GM21526 (cell line): ENCODE measurements at regions not wholly inside any gene's neighbourhood (a gene's known extent, or its start where the extent isn't known, plus 50 kb on each side); places are given as distances from the start of the nearest gene placed in this dataset.

Experiments used
- ATAC-seq: cut with Tn5 transposase; IDR thresholded peaks from one replicate; pipeline ENCODE4 v1.9.1; 2021; ENCODE audit warnings: moderate library complexity; ENCODE audit not compliant: unreplicated experiment, low FRiP score

GRCh38 chr17:74089869-74090464 lies 113.5 kb upstream of the RPL38 start:
- no peak for ATAC-seq

GRCh38 chr17:74094651-74095050 lies 108.8 kb upstream of the RPL38 start:
- no peak for ATAC-seq

GRCh38 chr17:74096456-74096855 lies 107.0 kb upstream of the RPL38 start:
- ATAC-seq, result no peak

GRCh38 chr17:74097450-74098135 lies 105.9 kb upstream of the RPL38 start:
- no peak for ATAC-seq

GRCh38 chr17:74098136-74099024 lies 105.1 kb upstream of the RPL38 start:
- ATAC-seq, result no peak

GRCh38 chr17:74099442-74100340 lies 103.8 kb upstream of the RPL38 start:
- ATAC-seq, result no peak

GRCh38 chr17:74104921-74105320 lies 98.6 kb upstream of the RPL38 start:
- no peak for ATAC-seq

- no peak for ATAC-seq
Observed at GRCh38 chr17:74107107-74107506, 96.4 kb upstream of the RPL38 start.

GRCh38 chr17:74108126-74108705 lies 95.3 kb upstream of the RPL38 start:
- ATAC-seq, result no peak

GRCh38 chr17:74110467-74110866 lies 93.0 kb upstream of the RPL38 start:
- ATAC-seq, result no peak

- no peak for ATAC-seq
Observed at GRCh38 chr17:74113326-74113725, 90.2 kb upstream of the RPL38 start.

- no peak for ATAC-seq
Observed at GRCh38 chr17:74113952-74114351, 89.5 kb upstream of the RPL38 start.

GRCh38 chr17:74114881-74115470 lies 88.5 kb upstream of the RPL38 start:
- no peak for ATAC-seq

GRCh38 chr17:74115586-74115985 lies 87.9 kb upstream of the RPL38 start:
- ATAC-seq, result no peak

GRCh38 chr17:74116087-74116717 lies 87.3 kb upstream of the RPL38 start:
- ATAC-seq, result no peak

GRCh38 chr17:74117087-74117698 lies 86.3 kb upstream of the RPL38 start:
- ATAC-seq, result no peak

GRCh38 chr17:74117999-74118421 lies 85.5 kb upstream of the RPL38 start:
- ATAC-seq, result no peak

- no peak for ATAC-seq
Observed at GRCh38 chr17:74118504-74118903, 85.0 kb upstream of the RPL38 start.

- ATAC-seq, result no peak
Observed at GRCh38 chr17:74119049-74119580, 84.4 kb upstream of the RPL38 start.
